PFSK-1 (cell line): ENCODE measurements at regions not wholly inside any gene's neighbourhood (a gene's known extent, or its start where the extent isn't known, plus 50 kb on each side); places are given as distances from the start of the nearest gene placed in this dataset.

Source experiments
- FOXP2 ChIP-seq: optimal IDR thresholded peaks from 2 replicates; pipeline ENCODE3; 2011; ENCODE audit warnings: borderline replicate concordance, control low read depth, inconsistent platforms; ENCODE audit not compliant: insufficient read depth; ENCODE audit errors: extremely low read length, extremely low read depth
- POLR2AphosphoS5 ChIP-seq: IDR thresholded peaks from 2 replicates; pipeline ENCODE4 v1.6.1; 2012; ENCODE audit warnings: low read depth, mild to moderate bottlenecking, control low read depth, low read length, moderate library complexity
- SIN3A ChIP-seq: IDR thresholded peaks from 2 replicates; pipeline ENCODE4 v1.6.1; 2012; ENCODE audit warnings: mild to moderate bottlenecking, low read length, moderate library complexity, borderline replicate concordance; ENCODE audit not compliant: insufficient read depth
- TAF1 ChIP-seq: IDR thresholded peaks from 2 replicates; pipeline ENCODE4 v1.6.1; 2012; ENCODE audit warnings: low read length, control low read depth, borderline replicate concordance; ENCODE audit not compliant: insufficient read depth
- TF ChIP-seq, protein P1 (sequence below), 2 experiments: IDR thresholded peaks; 2 replicates each; pipeline versions ENCODE4 v1.6.1 to v1.8.0; 2011 to 2012; ENCODE audit warnings: low read depth in 2 of 2, low read length in 2 of 2, control low read depth in 1 of 2, inconsistent platforms in 1 of 2, mild to moderate bottlenecking in 1 of 2, moderate library complexity in 1 of 2; ENCODE audit not compliant: insufficient read depth in 1 of 2

DNA sequence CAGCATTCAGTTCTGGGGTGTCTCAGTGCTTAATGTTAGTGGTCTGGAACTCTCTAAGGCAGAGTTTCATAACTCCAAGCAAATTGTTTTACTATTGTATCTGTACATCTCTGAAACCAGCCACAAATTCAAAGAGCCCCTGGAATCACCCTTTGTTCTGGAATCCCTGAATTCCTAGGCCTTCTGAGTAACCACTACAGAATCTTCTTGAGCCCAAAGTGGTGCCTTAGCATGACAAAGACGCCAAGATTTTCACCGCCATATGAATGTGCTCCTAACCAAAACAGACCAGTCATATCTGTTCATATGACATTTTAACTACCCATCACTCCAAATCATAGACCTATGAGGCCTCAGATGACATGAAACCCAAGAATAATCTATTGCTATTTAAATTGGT, 668.1 kb downstream of the EPHA4 start:
- no peak for TF ChIP-seq POLR2AphosphoS5

DNA sequence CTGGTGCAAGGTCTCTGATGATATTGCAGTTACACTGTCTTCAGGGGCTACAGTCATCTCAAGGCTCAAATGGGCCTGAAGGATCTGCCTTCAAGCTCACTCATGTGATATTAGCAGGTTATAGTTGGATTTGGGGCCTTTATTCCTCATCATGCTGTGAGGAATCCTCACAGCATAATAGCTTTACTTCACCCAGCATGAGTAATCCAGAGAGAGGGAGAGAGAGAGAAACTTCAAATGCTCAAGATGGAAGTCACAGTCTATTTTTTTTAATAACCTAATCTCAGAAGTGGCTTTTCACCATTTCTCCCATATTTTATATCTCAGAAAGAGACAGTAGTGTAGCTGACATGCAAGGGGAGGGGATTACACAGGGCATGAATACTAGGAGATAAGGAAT, 658.7 kb downstream of the EPHA4 start:
- TF ChIP-seq SIN3A (no peak), FOXP2 (no peak), TAF1 (no peak), POLR2AphosphoS5 (no peak)
- TF ChIP-seq, protein P1, sequence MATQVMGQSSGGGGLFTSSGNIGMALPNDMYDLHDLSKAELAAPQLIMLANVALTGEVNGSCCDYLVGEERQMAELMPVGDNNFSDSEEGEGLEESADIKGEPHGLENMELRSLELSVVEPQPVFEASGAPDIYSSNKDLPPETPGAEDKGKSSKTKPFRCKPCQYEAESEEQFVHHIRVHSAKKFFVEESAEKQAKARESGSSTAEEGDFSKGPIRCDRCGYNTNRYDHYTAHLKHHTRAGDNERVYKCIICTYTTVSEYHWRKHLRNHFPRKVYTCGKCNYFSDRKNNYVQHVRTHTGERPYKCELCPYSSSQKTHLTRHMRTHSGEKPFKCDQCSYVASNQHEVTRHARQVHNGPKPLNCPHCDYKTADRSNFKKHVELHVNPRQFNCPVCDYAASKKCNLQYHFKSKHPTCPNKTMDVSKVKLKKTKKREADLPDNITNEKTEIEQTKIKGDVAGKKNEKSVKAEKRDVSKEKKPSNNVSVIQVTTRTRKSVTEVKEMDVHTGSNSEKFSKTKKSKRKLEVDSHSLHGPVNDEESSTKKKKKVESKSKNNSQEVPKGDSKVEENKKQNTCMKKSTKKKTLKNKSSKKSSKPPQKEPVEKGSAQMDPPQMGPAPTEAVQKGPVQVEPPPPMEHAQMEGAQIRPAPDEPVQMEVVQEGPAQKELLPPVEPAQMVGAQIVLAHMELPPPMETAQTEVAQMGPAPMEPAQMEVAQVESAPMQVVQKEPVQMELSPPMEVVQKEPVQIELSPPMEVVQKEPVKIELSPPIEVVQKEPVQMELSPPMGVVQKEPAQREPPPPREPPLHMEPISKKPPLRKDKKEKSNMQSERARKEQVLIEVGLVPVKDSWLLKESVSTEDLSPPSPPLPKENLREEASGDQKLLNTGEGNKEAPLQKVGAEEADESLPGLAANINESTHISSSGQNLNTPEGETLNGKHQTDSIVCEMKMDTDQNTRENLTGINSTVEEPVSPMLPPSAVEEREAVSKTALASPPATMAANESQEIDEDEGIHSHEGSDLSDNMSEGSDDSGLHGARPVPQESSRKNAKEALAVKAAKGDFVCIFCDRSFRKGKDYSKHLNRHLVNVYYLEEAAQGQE (IDR thresholded peaks at IDR 0.05; ENCODE audit: insufficient read depth in 1 of 2, low read depth in 2 of 2, low read length in 2 of 2): no peak

DNA sequence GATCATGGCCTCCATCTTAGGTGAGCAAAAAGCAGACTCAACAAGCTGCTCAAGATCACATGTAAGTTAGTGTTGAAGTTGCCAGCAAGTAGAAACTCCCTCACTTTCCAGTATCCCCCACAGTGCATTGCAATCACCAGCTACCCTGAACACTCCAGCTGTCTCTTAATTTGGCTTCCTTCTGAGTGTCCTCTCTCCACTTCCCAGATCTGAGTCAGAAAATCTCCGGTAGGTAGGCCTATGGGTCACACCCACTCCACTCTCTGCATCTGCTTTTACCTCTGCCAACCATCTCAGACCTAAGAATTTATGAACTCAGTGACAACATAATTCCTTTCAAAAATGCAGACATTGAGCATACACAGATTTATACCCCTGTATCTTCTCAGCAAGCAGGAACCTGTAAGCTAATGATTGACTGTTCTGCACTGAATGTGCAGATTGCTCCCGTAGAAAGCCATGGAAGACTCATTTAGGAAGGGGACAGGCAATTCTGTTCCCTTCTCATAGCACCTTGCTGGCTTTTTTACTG, 656.9 kb downstream of the EPHA4 start:
- TF ChIP-seq TAF1: no peak
- TF ChIP-seq, protein P1 (IDR thresholded peaks at IDR 0.05; ENCODE audit: insufficient read depth in 1 of 2, low read depth in 2 of 2, low read length in 2 of 2): no peak
- TF ChIP-seq SIN3A: no peak
- TF ChIP-seq POLR2AphosphoS5: no peak
- no peak for TF ChIP-seq FOXP2

DNA sequence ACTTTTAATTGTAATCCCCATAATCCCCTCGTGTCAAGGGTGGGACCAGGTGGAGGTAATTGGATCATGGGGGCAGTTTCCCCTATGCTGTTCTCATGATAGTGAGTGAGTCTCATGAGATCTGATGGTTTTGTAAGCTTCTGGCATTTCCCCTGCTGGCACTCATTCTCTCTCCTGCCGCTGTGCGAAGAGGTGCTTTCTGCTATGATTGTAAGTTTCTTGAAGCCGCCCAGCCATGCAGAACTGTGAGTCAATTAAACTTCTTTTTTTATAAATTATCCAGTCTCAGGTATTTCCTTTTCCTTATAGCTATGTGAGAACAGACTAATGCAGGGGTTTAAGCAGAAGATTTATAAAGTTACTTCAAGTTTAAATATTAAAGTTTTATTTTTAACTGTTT, 655.2 kb downstream of the EPHA4 start:
- TF ChIP-seq POLR2AphosphoS5: no peak

DNA sequence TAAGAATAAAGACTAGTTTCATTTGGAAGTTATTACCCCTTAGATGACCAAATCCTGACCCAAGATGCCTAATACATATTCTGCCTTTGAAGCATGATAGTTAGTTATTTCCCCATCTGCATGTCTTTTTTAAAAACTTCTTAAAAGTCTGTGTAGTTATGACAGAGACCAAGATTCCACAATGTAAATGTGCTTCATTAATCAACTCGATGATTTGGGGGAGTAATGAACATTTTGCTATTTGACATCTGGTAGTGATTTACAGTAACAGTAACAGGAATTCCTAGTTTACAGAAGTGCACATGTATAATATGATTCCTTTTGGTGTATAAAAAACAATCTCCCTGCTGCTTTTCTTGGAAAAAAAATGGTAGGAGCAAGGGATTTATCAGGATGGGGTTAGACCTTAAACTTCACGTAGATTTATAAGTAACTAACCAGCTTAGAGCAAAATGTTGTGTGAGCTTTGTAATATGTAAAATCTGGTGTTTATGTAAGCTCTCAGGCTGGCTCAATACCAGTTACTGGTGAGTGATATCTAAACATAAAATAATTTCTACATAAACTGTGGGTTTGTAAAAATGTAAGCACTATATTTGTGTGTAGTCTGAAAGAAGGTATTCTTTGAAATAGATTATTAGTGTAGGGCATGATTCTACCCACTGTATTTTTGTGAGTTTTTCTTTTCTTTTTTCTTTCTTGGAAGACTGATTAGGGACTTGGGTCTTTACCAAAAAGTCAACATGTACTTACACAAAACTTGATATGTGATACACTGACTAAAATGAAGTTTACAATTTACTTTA, 641.6 kb downstream of the EPHA4 start:
- TF ChIP-seq FOXP2 (no peak), SIN3A (no peak), TAF1 (no peak), POLR2AphosphoS5 (no peak)
- TF ChIP-seq, protein P1 (IDR thresholded peaks at IDR 0.05; ENCODE audit: insufficient read depth in 1 of 2, low read depth in 2 of 2, low read length in 2 of 2): no peak

DNA sequence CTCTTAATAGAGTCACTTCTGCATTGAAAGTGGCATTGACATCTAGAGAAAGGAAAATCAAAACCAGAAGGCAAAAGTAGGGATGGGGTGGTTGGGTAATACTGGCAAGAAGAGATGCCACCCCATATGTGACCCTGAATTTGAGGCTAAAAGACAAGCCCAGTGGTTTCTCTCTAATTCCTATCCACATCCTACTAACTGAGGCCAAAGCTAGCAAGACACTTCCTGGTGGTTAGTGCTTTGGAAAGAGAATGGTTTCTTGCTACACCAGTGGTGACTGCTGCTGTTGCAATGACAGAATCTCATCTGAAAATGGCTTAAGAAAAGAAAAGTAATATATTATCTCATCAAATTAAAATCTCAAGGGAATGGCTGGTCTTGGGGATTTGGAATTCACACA, 640.6 kb downstream of the EPHA4 start:
- TF ChIP-seq POLR2AphosphoS5 (no peak), FOXP2 (no peak), TAF1 (no peak), SIN3A (no peak)
- TF ChIP-seq, protein P1 (IDR thresholded peaks at IDR 0.05; ENCODE audit: insufficient read depth in 1 of 2, low read depth in 2 of 2, low read length in 2 of 2): no peak
